DND-41 (cell line): ENCODE measurements at regions not wholly inside any gene's neighbourhood (a gene's known extent, or its start where the extent isn't known, plus 50 kb on each side); places are given as distances from the start of the nearest gene placed in this dataset.

Experiments
- EZH2 ChIP-seq: IDR thresholded peaks from 3 replicates; pipeline ENCODE4 v1.6.1; 2012; ENCODE audit warnings: borderline replicate concordance, low read depth, mild to moderate bottlenecking, moderate library complexity, low read length, inconsistent platforms; ENCODE audit not compliant: severe bottlenecking
- TF ChIP-seq, protein P1 (sequence below): IDR thresholded peaks from 2 replicates; pipeline ENCODE4 v1.5.1; 2012; ENCODE audit warnings: borderline replicate concordance, low read length, moderate library complexity, mild to moderate bottlenecking; ENCODE audit not compliant: poor library complexity, severe bottlenecking; ENCODE audit errors: extremely low read depth

DNA sequence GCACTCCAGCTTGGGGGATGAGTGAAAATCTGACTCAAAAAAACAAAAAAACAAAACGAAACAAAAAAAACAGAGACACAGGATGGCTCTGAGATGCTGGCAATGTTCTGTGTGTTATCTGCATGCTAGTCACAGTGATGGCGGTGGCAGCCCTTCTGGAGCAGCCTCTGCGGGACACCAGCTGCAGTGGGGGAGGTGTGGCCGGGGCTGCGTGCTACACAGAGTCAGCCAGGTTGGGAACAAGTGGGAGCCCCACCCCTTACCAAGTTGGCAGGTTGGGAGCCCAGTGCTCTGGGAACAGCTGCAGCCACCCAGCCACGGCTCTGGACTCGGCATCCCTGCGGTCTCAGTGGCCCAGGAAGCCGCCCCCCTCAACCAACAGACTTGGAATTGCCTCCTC lies 206.5 kb upstream of the ZFP42 start:
- TF ChIP-seq, protein P1, sequence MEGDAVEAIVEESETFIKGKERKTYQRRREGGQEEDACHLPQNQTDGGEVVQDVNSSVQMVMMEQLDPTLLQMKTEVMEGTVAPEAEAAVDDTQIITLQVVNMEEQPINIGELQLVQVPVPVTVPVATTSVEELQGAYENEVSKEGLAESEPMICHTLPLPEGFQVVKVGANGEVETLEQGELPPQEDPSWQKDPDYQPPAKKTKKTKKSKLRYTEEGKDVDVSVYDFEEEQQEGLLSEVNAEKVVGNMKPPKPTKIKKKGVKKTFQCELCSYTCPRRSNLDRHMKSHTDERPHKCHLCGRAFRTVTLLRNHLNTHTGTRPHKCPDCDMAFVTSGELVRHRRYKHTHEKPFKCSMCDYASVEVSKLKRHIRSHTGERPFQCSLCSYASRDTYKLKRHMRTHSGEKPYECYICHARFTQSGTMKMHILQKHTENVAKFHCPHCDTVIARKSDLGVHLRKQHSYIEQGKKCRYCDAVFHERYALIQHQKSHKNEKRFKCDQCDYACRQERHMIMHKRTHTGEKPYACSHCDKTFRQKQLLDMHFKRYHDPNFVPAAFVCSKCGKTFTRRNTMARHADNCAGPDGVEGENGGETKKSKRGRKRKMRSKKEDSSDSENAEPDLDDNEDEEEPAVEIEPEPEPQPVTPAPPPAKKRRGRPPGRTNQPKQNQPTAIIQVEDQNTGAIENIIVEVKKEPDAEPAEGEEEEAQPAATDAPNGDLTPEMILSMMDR: no peak
- no peak for TF ChIP-seq EZH2
